ENCODE measurements at regions not wholly inside any gene's neighbourhood (a gene's known extent, or its start where the extent isn't known, plus 50 kb on each side); places are given as distances from the start of the nearest gene placed in this dataset.

- intact Hi-C loops (cut with micrococcal nuclease): no loop called here
- no TSS peak for BruUV-seq (replicated peaks)
- H3K27me3 ChIP-seq (ENCODE audit: control insufficient read depth in 2 of 2, insufficient read depth in 2 of 2, low read length in 2 of 2): no peaks in the 10 kb centered on the region
- CTCF ChIA-PET (ENCODE audit: low intra/inter-chr PET ratio): interaction anchor here (0.6 kb wide), 1 partner anchor 85 kb away, joined by 3 read pairs; no protein-coding TSS in a partner anchor
- H3K4me1 ChIP-seq (replicated peaks in 1 of 2; ENCODE audit: control insufficient read depth in 2 of 2, insufficient read depth in 2 of 2, low read length in 2 of 2): peaks cover 55 to 72% of the 10 kb centered on the region in 2 experiments
- peak; percentile 91 for ATAC-seq
- in situ Hi-C loops (cut with MboI): no loop called here
- peak; percentile 72 to 94 (median 84) for DNase-seq (ENCODE audit: extremely low read depth in 1 of 4, low spot score in 3 of 4)
- H3K79me2 ChIP-seq (ENCODE audit: control insufficient read depth, insufficient read depth, low read length): peaks cover 93% of the 10 kb centered on the region
- no peak overlapping the region for H2AFZ ChIP-seq (ENCODE audit: low read depth, low read length)
- H3K4me3 ChIP-seq: no peak overlapping the region
- peak overlapping the region; percentile 73 for H3K27ac ChIP-seq (ENCODE audit: extremely low read depth, low read depth, low read length)
- 1% methylated on average over 17 of the region's 17 CpGs for WGBS (ENCODE audit: insufficient coverage, low coverage, missing lambda C conversion rate)
- peak overlapping the region; percentile 46 to 89 for H3K9ac ChIP-seq (ENCODE audit: insufficient read depth in 1 of 2, low read depth in 2 of 2, low read length in 2 of 2)
- peak; percentile 92 for FAIRE-seq
- no peaks in the 10 kb centered on the region for H3K9me3 ChIP-seq (replicated peaks; ENCODE audit: control insufficient read depth, insufficient read depth, low read depth, low read length)
- H3K4me2 ChIP-seq (ENCODE audit: insufficient read depth, low read length): peak overlapping the region; percentile 76
- H3K36me3 ChIP-seq (ENCODE audit: control insufficient read depth, insufficient read depth, low read length): peaks cover 44% of the 10 kb centered on the region
- peaks cover 5% of the 10 kb centered on the region for H3K9me1 ChIP-seq (ENCODE audit: control insufficient read depth, insufficient read depth, low read length)
- peaks cover 28% of the 10 kb centered on the region for H4K20me1 ChIP-seq (replicated peaks; ENCODE audit: control insufficient read depth, insufficient read depth, low read length)
- POLR2A ChIA-PET: interaction anchor here (0.9 to 1.0 kb wide), 2 partner anchors 9 to 12 kb away, joined by 3 to 5 read pairs; no protein-coding TSS in a partner anchor
- TF ChIP-seq SMAD2 (IDR thresholded peaks at IDR 0.05; ENCODE audit: low read depth, low read length): no peak
- no peak for TF ChIP-seq ZNF518B (CRISPR knock-in tag; IDR thresholded peaks at IDR 0.05)
- TF ChIP-seq ZNF699 (CRISPR knock-in tag; IDR thresholded peaks at IDR 0.05; ENCODE audit: insufficient replicate concordance): no peak
- TF ChIP-seq ZC3H11A (IDR thresholded peaks at IDR 0.05; ENCODE audit: low read depth, low read length): no peak
- TF ChIP-seq ZBTB1 (CRISPR knock-in tag; IDR thresholded peaks at IDR 0.05; ENCODE audit: borderline replicate concordance, low read depth): peak; percentile 73; the same call in 1 of the 2 replicates
- TF ChIP-seq CBFA2T3 (IDR thresholded peaks at IDR 0.05): peak; percentile 96
- 0 out of 2 replicates have a peak, but pooled peaks have one; percentile 44 for TF ChIP-seq PATZ1 (CRISPR knock-in tag; IDR thresholded peaks at IDR 0.05; ENCODE audit: borderline replicate concordance)
- peak; percentile 76 for TF ChIP-seq ZBTB17 (CRISPR knock-in tag; IDR thresholded peaks at IDR 0.05)
- no peak for TF ChIP-seq GABPA (tag; conservative IDR thresholded peaks at IDR 0.05; ENCODE audit: low read depth)
- TF ChIP-seq SMARCE1 (IDR thresholded peaks at IDR 0.05): peak; percentile 90
- TF ChIP-seq KDM4B (IDR thresholded peaks at IDR 0.05; ENCODE audit: borderline replicate concordance in 2 of 2, low read depth in 1 of 2): peak in 1 of 2 experiments; percentile 65; a peak in 2 of 4 replicates
- TF ChIP-seq CXXC5 (CRISPR knock-in tag; IDR thresholded peaks at IDR 0.05): peak; percentile 69
- peak; percentile 88 for TF ChIP-seq GATAD2B (IDR thresholded peaks at IDR 0.05; ENCODE audit: borderline replicate concordance)
- peak; percentile 100 for TF ChIP-seq ZBED1 (IDR thresholded peaks at IDR 0.05)
- TF ChIP-seq GATAD2A (IDR thresholded peaks at IDR 0.05): peak; percentile 88; the same call in 1 of the 2 replicates
- TF ChIP-seq CBX2 (IDR thresholded peaks at IDR 0.05; ENCODE audit: insufficient read depth, low read length, poor library complexity, severe bottlenecking): no peak
- peak; percentile 40 for TF ChIP-seq RBM22 (IDR thresholded peaks at IDR 0.05; ENCODE audit: low read depth, low read length, poor library complexity, severe bottlenecking)
- 0 out of 2 replicates have a peak, but pooled peaks have one; percentile 34 for TF ChIP-seq ESRRA (IDR thresholded peaks at IDR 0.05; ENCODE audit: borderline replicate concordance, low read depth)
Observed at GRCh38 chr15:66630801-66631351, 65.1 kb upstream of the LCTL start.

Measured in K562 (cell line).